BLaER1 (cell line): ENCODE measurements at regions not wholly inside any gene's neighbourhood (a gene's known extent, or its start where the extent isn't known, plus 50 kb on each side); places are given as distances from the start of the nearest gene placed in this dataset.

Experiments
- H3K27ac ChIP-seq: shearing (Covaris generic); formaldehyde crosslinking; 2 replicates; pipeline ENCODE4 v1.8.1; 2022
- H3K27me3 ChIP-seq: shearing (Covaris generic); formaldehyde crosslinking; 2 replicates; pipeline ENCODE4 v1.8.1; 2022
- H3K36me3 ChIP-seq: shearing (Covaris generic); formaldehyde crosslinking; 2 replicates; pipeline ENCODE4 v1.8.1; 2022
- H3K4me1 ChIP-seq: shearing (Covaris generic); formaldehyde crosslinking; 2 replicates; pipeline ENCODE4 v1.8.1; 2022
- H3K4me2 ChIP-seq: shearing (Covaris generic); formaldehyde crosslinking; 2 replicates; pipeline ENCODE4 v1.8.1; 2022
- H3K4me3 ChIP-seq: shearing (Covaris generic); formaldehyde crosslinking; 2 replicates; pipeline ENCODE4 v1.8.1; 2022
- H3K9ac ChIP-seq: shearing (Covaris generic); formaldehyde crosslinking; 2 replicates; pipeline ENCODE4 v1.8.1; 2022
- H3K9me3 ChIP-seq: shearing (Covaris generic); formaldehyde crosslinking; 2 replicates; pipeline ENCODE4 v1.8.1; 2022
- H4K20me1 ChIP-seq: shearing (Covaris generic); formaldehyde crosslinking; 2 replicates; pipeline ENCODE4 v1.8.1; 2022
- Cebpa-rat ChIP-seq: shearing (Covaris generic); IDR thresholded peaks from 2 replicates; pipeline ENCODE4 v1.8.1; 2022

DNA sequence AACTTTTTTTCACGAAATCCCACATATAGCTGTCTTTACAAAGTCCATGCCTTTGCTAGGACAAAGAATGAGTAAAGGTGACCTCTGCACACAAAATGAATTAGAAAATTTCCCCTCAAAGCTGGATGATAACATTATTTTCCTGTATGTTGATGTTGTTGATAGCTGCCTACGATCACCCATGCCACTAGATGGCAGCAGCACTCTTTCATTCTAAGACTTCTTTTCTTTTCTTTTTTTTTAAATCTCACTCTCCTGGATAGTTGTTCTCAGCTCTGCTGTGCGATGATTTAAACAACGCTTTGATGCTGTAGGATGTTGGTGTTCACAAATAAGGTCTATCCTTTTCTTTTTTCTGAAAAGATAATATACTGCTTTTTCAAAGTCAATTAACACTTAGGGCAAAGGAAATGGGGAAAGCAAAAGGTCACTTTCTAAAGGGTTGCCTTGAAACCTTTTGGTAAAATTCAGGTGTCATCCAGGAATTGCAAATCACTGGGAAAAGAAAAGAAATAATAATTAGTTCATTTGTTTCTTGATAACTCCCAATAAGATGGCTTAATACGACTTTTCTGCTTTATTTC lies 266.8 kb downstream of the C4orf33 start:
- TF ChIP-seq Cebpa-rat: no peak

DNA sequence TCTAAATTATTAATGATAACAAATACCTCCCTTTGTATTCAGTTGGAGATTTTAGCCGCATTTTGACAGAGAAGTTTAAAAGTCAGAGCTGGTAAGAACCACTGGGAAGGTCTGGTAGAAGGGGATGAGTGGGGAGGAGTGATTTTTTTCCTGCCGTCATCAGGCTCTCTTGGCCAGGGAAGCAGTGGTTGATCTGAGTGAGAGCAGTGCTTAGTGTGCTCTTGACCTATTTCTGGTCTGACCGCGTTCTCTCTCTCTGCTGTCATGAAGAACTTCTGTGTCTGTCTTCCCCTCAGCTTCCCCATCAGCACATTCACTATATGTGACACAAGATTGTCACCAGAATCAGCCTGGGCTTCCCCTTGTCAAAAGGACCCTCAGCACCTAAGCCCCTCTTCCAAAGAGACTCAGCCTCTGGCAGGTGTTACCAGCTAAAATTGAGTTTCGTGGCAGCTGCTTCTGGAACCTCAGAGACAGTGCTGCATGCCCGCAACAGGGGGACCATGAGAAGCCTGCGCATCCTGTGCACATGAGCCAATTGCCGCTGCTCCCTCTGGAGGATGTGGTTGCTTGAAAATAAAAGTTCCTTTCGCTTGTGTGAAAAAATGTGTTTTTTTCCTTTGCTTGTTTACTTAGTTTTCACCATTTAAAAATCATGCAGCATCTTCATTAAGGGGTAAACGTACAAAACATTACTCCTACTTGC lies 268.9 kb downstream of the C4orf33 start:
- H3K27ac ChIP-seq: no peak overlapping the region
- no peaks in the 10 kb centered on the region for H3K27me3 ChIP-seq
- no peaks in the 10 kb centered on the region for H3K9me3 ChIP-seq
- H3K9ac ChIP-seq: no peak overlapping the region
- H3K4me2 ChIP-seq: no peak overlapping the region
- no peak overlapping the region for H3K4me3 ChIP-seq
- no peaks in the 10 kb centered on the region for H4K20me1 ChIP-seq
- no peaks in the 10 kb centered on the region for H3K4me1 ChIP-seq
- TF ChIP-seq Cebpa-rat: no peak
- no peaks in the 10 kb centered on the region for H3K36me3 ChIP-seq

More for the DNA sequence above, 266.8 kb downstream of the C4orf33 start:
- no peak overlapping the region for H3K27ac ChIP-seq
- H3K36me3 ChIP-seq: no peaks in the 10 kb centered on the region
- no peaks in the 10 kb centered on the region for H3K9me3 ChIP-seq
- no peak overlapping the region for H3K4me2 ChIP-seq
- H3K27me3 ChIP-seq: no peaks in the 10 kb centered on the region
- H3K4me1 ChIP-seq: no peaks in the 10 kb centered on the region
- H3K4me3 ChIP-seq: no peak overlapping the region
- H4K20me1 ChIP-seq: no peaks in the 10 kb centered on the region
- H3K9ac ChIP-seq: no peak overlapping the region

DNA sequence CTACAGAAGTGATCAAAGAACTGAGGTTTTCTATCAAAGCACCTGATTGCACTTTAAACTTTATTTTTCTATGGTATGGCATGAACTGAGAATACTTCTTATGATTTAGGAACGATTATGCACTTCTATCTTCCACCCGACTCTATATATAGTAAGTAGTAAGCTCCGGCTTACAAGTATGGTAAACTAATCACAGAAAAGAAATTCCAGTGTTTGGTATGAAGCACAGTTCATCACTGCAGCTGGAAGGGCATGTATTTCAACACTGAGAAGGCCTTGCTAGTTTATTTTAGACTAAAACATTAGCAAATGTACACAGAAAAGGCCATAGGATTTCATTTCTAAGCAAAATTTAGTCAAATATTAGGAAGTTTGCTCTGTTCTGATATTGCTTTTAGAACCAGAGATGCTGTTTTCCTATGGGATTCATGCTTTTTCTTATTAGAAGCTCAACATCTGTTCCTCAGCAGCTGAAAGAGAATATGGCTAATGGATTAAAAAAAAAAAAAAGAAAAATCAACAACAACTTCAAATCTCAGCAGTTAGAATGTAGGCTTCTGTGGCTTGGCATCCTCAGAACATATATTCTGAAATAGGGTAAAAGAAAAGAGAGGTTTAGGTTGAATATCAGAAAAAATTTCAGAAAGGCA lies 273.5 kb downstream of the C4orf33 start:
- no peaks in the 10 kb centered on the region for H3K27me3 ChIP-seq
- no peak overlapping the region for H3K27ac ChIP-seq
- no peak overlapping the region for H3K9ac ChIP-seq
- no peaks in the 10 kb centered on the region for H3K4me1 ChIP-seq
- H4K20me1 ChIP-seq: no peaks in the 10 kb centered on the region
- H3K4me2 ChIP-seq: no peak overlapping the region
- H3K9me3 ChIP-seq: no peaks in the 10 kb centered on the region
- TF ChIP-seq Cebpa-rat: no peak
- H3K4me3 ChIP-seq: no peak overlapping the region
- H3K36me3 ChIP-seq: no peaks in the 10 kb centered on the region

DNA sequence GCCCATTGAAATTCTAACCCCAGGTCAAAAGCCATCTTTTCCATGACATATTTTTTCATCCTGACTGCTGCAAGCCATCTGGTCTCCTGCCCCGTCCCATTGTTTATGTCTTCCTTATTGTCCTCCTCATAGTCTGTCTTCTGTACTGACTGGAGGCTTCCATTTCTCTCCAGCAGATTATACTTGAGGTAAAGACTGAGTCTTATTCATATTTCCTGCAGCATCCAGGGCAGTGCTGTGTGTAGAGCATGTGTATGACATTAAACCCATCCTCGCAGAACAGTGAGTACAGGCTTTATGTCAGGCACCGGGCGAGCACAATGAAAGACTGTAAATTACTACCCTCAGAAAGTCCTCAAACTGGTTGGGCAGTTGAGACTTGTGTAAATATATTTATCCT lies 275.1 kb downstream of the C4orf33 start:
- H3K9ac ChIP-seq: no peak overlapping the region
- H4K20me1 ChIP-seq: no peaks in the 10 kb centered on the region
- no peak for TF ChIP-seq Cebpa-rat
- H3K4me2 ChIP-seq: no peak overlapping the region
- H3K27me3 ChIP-seq: no peaks in the 10 kb centered on the region
- H3K9me3 ChIP-seq: peaks cover 6% of the 10 kb centered on the region; the same call in 1 of the 2 replicates
- no peak overlapping the region for H3K27ac ChIP-seq
- no peaks in the 10 kb centered on the region for H3K36me3 ChIP-seq
- no peak overlapping the region for H3K4me3 ChIP-seq
- H3K4me1 ChIP-seq: no peaks in the 10 kb centered on the region

DNA sequence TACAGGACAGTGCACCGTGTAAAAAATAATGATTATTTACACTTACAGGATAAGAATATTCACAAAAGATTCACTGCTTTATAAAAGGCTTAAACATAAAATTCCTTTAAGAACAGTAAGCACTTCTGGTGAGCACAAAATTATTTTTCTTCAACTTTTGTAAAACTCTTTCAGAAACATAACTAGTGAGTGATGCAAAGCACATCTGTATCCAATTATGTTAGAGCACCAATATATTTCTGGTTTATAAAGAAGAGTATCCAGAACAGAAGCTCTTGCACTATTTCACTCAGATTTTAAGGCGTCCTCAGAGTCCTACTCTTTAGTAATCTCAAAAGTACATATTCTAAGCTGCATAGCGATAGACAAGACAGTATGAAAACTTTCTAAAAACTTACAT lies 276.0 kb downstream of the C4orf33 start:
- TF ChIP-seq Cebpa-rat: no peak
- Histone ChIP-seq H3K4me3 (no peak overlapping the region), H3K27ac (no peak overlapping the region), H3K9me3 (peaks cover 6% of the 10 kb centered on the region; the same call in 1 of the 2 replicates), H3K4me2 (no peak overlapping the region), H3K36me3 (no peaks in the 10 kb centered on the region), H4K20me1 (no peaks in the 10 kb centered on the region), H3K27me3 (no peaks in the 10 kb centered on the region), H3K4me1 (peaks cover under 1% of the 10 kb centered on the region; the same call in 1 of the 2 replicates), H3K9ac (no peak overlapping the region)

DNA sequence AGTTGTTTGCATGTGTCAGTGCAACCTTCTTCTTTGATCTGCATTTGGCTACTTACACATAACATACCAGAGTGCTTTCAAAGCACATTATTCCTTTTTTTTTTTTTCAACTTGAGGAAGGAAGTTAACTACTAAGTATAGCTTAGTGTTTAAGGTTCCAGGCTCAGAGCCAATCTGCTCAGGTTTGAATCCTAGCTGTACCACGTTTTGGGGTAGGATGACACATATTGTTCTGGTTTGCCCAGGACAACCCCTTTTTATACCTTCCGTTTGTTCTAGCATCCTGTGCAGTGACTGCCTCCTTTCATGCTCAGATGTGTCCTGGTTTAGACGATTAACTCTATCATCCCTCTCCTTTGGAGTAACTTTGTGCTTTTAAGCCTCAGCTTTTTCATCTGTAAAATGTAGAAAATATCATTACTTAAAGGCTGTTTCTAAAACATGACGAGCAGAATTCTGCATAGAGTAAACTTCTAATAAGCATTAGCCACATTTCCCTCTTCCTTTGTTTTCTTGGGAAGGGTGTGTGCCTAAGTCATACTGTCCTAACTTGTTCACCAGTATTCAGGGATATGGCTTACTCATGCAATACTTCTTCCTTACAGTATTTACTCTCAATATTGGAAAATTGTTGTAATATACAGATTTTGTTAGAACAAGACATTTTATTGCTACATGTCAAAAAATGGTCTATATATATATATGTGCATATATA lies 281.3 kb downstream of the C4orf33 start:
- Histone ChIP-seq H3K4me3 (no peak overlapping the region), H3K9me3 (peaks cover 6% of the 10 kb centered on the region; the same call in 1 of the 2 replicates), H3K9ac (no peak overlapping the region), H3K4me2 (peak overlapping the region; percentile 29; the same call in 1 of the 2 replicates), H4K20me1 (no peaks in the 10 kb centered on the region), H3K27me3 (no peaks in the 10 kb centered on the region), H3K4me1 (peaks cover 5% of the 10 kb centered on the region; the same call in 1 of the 2 replicates), H3K36me3 (no peaks in the 10 kb centered on the region), H3K27ac (no peak overlapping the region)
- TF ChIP-seq Cebpa-rat: no peak

DNA sequence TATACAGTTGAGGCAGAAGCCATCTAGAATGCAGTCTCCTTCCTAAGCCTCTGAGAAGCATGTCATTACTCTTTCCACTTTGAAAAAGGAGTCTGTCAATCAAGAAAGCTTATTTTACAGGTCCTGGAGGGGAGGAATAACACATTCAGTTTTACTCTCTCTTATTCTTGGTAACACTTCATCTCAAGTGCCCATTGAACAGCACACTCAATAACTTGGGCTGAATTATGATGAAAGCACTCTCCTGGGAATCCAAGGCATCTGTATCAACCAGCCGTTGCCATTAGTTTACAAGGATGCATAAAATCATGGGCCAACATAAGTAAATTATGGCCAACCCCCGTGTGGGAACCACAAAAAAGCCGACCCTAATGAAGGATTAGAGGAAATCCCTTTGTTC lies 282.4 kb downstream of the C4orf33 start:
- peaks cover 5% of the 10 kb centered on the region; the same call in 1 of the 2 replicates for H3K4me1 ChIP-seq
- no peak for TF ChIP-seq Cebpa-rat
- no peaks in the 10 kb centered on the region for H4K20me1 ChIP-seq
- H3K9ac ChIP-seq: no peak overlapping the region
- no peak overlapping the region for H3K4me2 ChIP-seq
- H3K36me3 ChIP-seq: no peaks in the 10 kb centered on the region
- no peak overlapping the region for H3K27ac ChIP-seq
- H3K9me3 ChIP-seq: peaks cover 6% of the 10 kb centered on the region; the same call in 1 of the 2 replicates
- no peaks in the 10 kb centered on the region for H3K27me3 ChIP-seq
- no peak overlapping the region for H3K4me3 ChIP-seq

DNA sequence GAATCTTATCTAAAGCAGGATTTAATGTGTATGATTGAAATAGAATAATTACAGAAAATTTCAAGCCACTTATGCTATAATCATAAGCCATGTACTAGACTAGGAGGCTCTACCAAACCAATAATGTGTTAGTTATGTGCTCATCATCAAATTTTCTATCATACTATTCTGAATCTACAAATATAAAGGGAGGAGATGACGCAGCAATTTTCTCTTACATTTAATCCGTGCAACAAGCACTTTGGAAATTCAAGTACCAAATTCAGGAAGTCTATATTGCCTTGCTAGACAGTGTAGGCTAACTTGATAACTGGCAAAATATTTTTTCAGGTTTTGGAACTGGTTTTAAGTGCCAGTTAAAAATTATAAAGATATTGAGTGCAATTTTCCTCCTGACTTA lies 283.5 kb downstream of the C4orf33 start:
- Histone ChIP-seq H3K9ac (no peak overlapping the region), H3K4me1 (peaks cover 5% of the 10 kb centered on the region; the same call in 1 of the 2 replicates)

DNA sequence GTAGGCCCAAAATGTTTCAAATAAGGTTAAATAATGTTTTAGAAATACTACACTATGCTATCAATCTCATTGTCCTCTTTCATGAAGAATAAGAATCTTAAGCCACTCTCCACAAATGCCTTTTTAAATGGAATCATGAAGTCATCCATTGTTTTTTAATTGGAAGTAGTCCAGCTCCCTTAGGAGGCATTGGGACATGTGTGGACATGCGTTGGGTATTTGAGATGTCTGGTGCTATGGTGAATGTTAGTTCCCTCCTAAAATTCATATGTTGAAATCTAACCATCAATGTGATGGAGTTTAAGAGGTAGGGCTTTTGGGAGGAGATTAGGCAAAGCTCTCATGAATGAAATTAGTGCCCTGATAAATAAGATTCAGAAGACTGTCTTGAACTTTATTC lies 289.0 kb downstream of the C4orf33 start:
- Histone ChIP-seq H4K20me1 (no peaks in the 10 kb centered on the region), H3K27me3 (no peaks in the 10 kb centered on the region), H3K9ac (no peak overlapping the region), H3K4me2 (no peak overlapping the region; the same call in 1 of the 2 replicates), H3K9me3 (no peaks in the 10 kb centered on the region), H3K4me1 (peaks cover 10% of the 10 kb centered on the region), H3K36me3 (no peaks in the 10 kb centered on the region), H3K4me3 (no peak overlapping the region), H3K27ac (no peak overlapping the region)
- TF ChIP-seq Cebpa-rat: no peak

More for the DNA sequence above, 283.5 kb downstream of the C4orf33 start:
- Histone ChIP-seq H3K4me2 (no peak overlapping the region), H3K9me3 (peaks cover 6% of the 10 kb centered on the region; the same call in 1 of the 2 replicates), H4K20me1 (no peaks in the 10 kb centered on the region), H3K27ac (no peak overlapping the region), H3K4me3 (no peak overlapping the region), H3K36me3 (no peaks in the 10 kb centered on the region), H3K27me3 (no peaks in the 10 kb centered on the region)
- no peak for TF ChIP-seq Cebpa-rat
